Small intestine (tissue), 7 donors: ENCODE measurements at regions not wholly inside any gene's neighbourhood (a gene's known extent, or its start where the extent isn't known, plus 50 kb on each side); places are given as distances from the start of the nearest gene placed in this dataset.
A peak's percentile ranks its signal among the peaks of the same experiment; 100 is the strongest.
"Not testable (repeated sequence)": the region's sequence is repeated elsewhere in the genome, so short reads cannot be mapped to it uniquely, and the experiment has no call there.

Experiments
- DNase-seq, 2 donors: peaks; one replicate each; pipeline versions ENCODE4 v3.0.0 to v3.0.0-alpha.2; 2013
- FAIRE-seq: peaks from 2 replicates; lab custom pipeline; 2012; peaks lifted over from hg19 to GRCh38; lab: Jason Lieb, UNC
- H3K27ac ChIP-seq, 3 donors: one replicate each; pipeline ENCODE4 v1.5.1; 2013; ENCODE audit warnings: low read length in 2 of 3, mild to moderate bottlenecking in 2 of 3, control low read depth in 1 of 3, inconsistent platforms in 1 of 3, low read depth in 1 of 3, moderate library complexity in 1 of 3
- H3K27me3 ChIP-seq, 3 donors: one replicate each; pipeline ENCODE4 v1.6.1; 2013; ENCODE audit warnings: low read length in 3 of 3, inconsistent platforms in 1 of 3; ENCODE audit not compliant: control insufficient read depth in 3 of 3, insufficient read depth in 3 of 3
- H3K36me3 ChIP-seq, 3 donors: one replicate each; pipeline ENCODE4 v1.6.1; 2013; ENCODE audit warnings: low read length in 3 of 3, inconsistent platforms in 1 of 3, low read depth in 1 of 3, mild to moderate bottlenecking in 1 of 3, moderate library complexity in 1 of 3; ENCODE audit not compliant: control insufficient read depth in 3 of 3, insufficient read depth in 2 of 3
- H3K4me1 ChIP-seq, 3 donors: one replicate each; pipeline ENCODE4 v1.6.1; 2013; ENCODE audit warnings: low read length in 2 of 3, inconsistent platforms in 1 of 3, low read depth in 1 of 3, mild to moderate bottlenecking in 1 of 3, moderate library complexity in 1 of 3; ENCODE audit not compliant: control insufficient read depth in 3 of 3, insufficient read depth in 2 of 3
- H3K4me3 ChIP-seq, 3 donors: one replicate each; pipeline ENCODE4 v1.5.1; 2013; ENCODE audit warnings: low read length in 3 of 3, control low read depth in 1 of 3, inconsistent platforms in 1 of 3, low read depth in 1 of 3, mild to moderate bottlenecking in 1 of 3, moderate library complexity in 1 of 3
- H3K9me3 ChIP-seq, 2 donors: one replicate each; pipeline ENCODE4 v1.6.1; 2013; ENCODE audit warnings: low read depth in 1 of 2, low read length in 1 of 2; ENCODE audit not compliant: control insufficient read depth in 2 of 2, insufficient read depth in 1 of 2
- WGBS, 3 donors: extraction: QIAGEN DNeasy Blood & Tissue Kit; methylation state at CpG; one replicate each; pipeline ENCODE4 v1.1.7; 2013; 5-methylcytosine and 5-hydroxymethylcytosine counted together
- donor health status: healthy with polysubstance abuse.
- donor health status: control.
- donor health status: control.
- donor health status: Bipolar disorder and iron deficiency.
- donor health status: healthy.

- DNase-seq = no peak
- Histone ChIP-seq H3K36me3 (no peaks in the 10 kb centered on the region), H3K4me1 (no peaks in the 10 kb centered on the region), H3K9me3 (no peaks in the 10 kb centered on the region), H3K27ac (no peak overlapping the region), H3K4me3 (no peak overlapping the region), H3K27me3 (no peaks in the 10 kb centered on the region)
- FAIRE-seq = no peak
Measured at GRCh38 chr4:127501103-127501502, 131.7 kb upstream of the INTU start.

DNA sequence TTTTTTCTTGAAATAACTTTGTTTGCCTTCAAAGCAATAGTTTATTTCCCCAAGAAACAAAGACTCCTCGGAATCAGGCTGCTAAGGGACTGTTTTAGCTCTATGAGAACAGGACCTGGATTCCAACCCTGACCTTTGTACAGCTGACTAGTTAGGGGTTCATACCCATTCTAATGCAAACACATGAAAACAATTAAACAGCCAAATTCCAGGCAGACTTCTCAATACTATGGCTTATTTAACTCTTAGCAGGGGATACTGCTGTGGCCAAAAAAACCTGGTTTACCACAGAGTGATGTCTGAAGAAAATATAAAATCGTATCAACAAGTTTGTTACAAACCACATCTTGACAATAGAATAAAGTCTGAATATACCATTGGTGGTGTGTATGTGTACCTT lies 129.6 kb upstream of the INTU start:
- 42 to 57% (median 43%) methylated on average over 2 of the region's 2 CpGs for whole genome bisulfite sequencing, 3 donors
- Histone ChIP-seq H3K4me1 (no peaks in the 10 kb centered on the region), H3K4me3 (no peak overlapping the region), H3K36me3 (no peaks in the 10 kb centered on the region), H3K9me3 (no peaks in the 10 kb centered on the region), H3K27ac (no peak overlapping the region), H3K27me3 (no peaks in the 10 kb centered on the region)
- no peak for FAIRE-seq
- no peak for DNase-seq

- 2 to 12% (median 6%) methylated on average over 1 of the region's 1 CpG for WGBS, 3 donors
- no peak for FAIRE-seq
- Histone ChIP-seq H3K36me3 (no peaks in the 10 kb centered on the region), H3K4me3 (no peak overlapping the region), H3K9me3 (no peaks in the 10 kb centered on the region), H3K4me1 (no peaks in the 10 kb centered on the region), H3K27me3 (no peaks in the 10 kb centered on the region), H3K27ac (no peak overlapping the region)
- DNase-seq = no peak
Measured at GRCh38 chr4:127505203-127505602, 127.6 kb upstream of the INTU start.

DNA sequence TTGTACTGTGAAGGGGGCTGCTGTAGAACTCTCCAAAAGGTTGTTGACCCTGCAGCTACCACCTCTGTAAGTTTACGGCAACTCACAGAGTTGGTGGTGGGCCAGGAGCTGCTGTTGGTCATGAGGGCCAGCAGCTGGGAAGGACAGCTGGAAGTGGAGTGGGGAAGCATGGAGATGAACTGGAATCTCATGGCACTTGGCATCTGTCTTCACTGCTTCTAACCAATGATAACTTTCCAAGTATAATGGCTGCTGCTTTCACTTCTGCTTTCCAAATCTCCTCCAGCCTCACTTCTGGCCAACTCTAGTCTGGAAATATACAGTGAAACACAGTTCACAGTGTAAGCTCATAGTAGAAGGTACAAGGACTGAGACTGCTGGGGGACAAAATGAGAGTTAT lies 126.5 kb upstream of the INTU start:
- 74 to 84% (median 77%) methylated on average over 1 of the region's 1 CpG for WGBS, 3 donors
- no peak for FAIRE-seq
- no peaks in the 10 kb centered on the region for H3K4me1 ChIP-seq
- H3K9me3 ChIP-seq = no peaks in the 10 kb centered on the region
- no peaks in the 10 kb centered on the region for H3K36me3 ChIP-seq
- H3K4me3 ChIP-seq = no peak overlapping the region
- peak in 1 of 2 donors; percentile 1 for DNase-seq
- H3K27me3 ChIP-seq = no peaks in the 10 kb centered on the region
- no peak overlapping the region for H3K27ac ChIP-seq

- H3K4me1 ChIP-seq = no peaks in the 10 kb centered on the region
- H3K36me3 ChIP-seq = no peaks in the 10 kb centered on the region
- no peak for FAIRE-seq
- H3K9me3 ChIP-seq = no peaks in the 10 kb centered on the region
- no peak overlapping the region for H3K4me3 ChIP-seq
- DNase-seq = no peak
- no peaks in the 10 kb centered on the region for H3K27me3 ChIP-seq
- H3K27ac ChIP-seq = no peak overlapping the region
- 52 to 71% (median 65%) methylated on average over 1 of the region's 1 CpG for WGBS, 3 donors
Measured at GRCh38 chr4:127509155-127509554, 123.6 kb upstream of the INTU start.

DNA sequence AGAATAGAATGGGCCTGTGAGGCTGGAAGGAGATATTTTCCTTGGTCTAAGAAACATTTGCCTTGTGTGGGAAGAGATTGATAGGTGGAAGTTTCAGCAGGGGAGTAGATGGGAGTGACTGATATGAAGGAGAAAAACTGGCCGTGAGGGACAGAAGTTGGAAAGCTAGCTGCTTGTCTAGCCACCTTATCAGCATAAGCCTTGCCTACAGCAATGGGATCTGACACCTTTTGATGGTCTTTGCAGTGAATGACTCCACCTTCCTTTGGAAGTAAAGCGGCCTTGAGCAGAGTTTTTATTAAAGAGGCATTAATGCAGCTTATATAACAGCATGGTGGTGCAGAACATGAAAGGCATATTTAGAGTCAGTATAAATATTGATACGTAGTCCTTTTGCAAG lies 120.1 kb upstream of the INTU start:
- H3K36me3 ChIP-seq, H3K27ac ChIP-seq, H3K9me3 ChIP-seq, FAIRE-seq, H3K4me1 ChIP-seq, H3K4me3 ChIP-seq, H3K27me3 ChIP-seq, DNase-seq: not testable (repeated sequence)
- 63 to 86% (median 68%) methylated on average over 3 of the region's 3 CpGs for WGBS, 3 donors

GRCh38 chr4:127515259-127515658 lies 117.5 kb upstream of the INTU start:
- not testable (repeated sequence) for DNase-seq, FAIRE-seq, H3K27me3 ChIP-seq, H3K4me1 ChIP-seq, H3K9me3 ChIP-seq, H3K36me3 ChIP-seq, H3K27ac ChIP-seq, H3K4me3 ChIP-seq
- WGBS, 3 donors = 57 to 72% (median 63%) methylated on average over 7 of the region's 7 CpGs

- FAIRE-seq (no peak), DNase-seq (no peak)
- no peak overlapping the region for H3K4me3 ChIP-seq
- no peaks in the 10 kb centered on the region for H3K4me1 ChIP-seq
- no peaks in the 10 kb centered on the region for H3K36me3 ChIP-seq
- no peaks in the 10 kb centered on the region for H3K27me3 ChIP-seq
- H3K27ac ChIP-seq = no peak overlapping the region
- H3K9me3 ChIP-seq = no peaks in the 10 kb centered on the region
Measured at GRCh38 chr4:127518046-127518445, 114.7 kb upstream of the INTU start.

DNA sequence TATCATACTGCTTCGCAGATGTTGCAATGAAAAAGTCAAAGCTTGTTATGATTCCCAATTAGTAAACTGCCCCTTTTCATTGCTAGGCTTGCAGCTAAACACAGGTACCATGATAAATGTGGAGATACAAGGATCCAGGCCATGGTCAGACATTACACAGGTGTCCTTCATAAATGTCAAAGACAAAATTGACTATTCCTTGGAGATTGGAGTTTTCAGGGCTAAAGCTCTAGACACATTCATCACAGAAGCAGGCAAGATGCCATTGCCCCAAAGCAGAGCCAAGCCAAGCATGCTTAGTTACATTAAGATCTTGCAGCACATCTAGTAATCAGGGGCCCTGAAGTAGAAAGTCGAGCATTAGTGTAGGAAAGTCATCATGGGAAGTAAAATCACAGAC lies 111.3 kb upstream of the INTU start:
- Histone ChIP-seq H3K9me3 (no peaks in the 10 kb centered on the region), H3K4me3 (no peak overlapping the region), H3K27me3 (no peaks in the 10 kb centered on the region), H3K36me3 (no peaks in the 10 kb centered on the region), H3K4me1 (no peaks in the 10 kb centered on the region), H3K27ac (no peak overlapping the region)
- no peak for DNase-seq
- FAIRE-seq = no peak
- WGBS, 3 donors = 65 to 74% (median 67%) methylated on average over 2 of the region's 2 CpGs
